GM23338 (cell line): ENCODE measurements at regions not wholly inside any gene's neighbourhood (a gene's known extent, or its start where the extent isn't known, plus 50 kb on each side); places are given as distances from the start of the nearest gene placed in this dataset.

Source experiments
- ATAC-seq: fragments of 200-7000 bp; cut with Tn5 transposase; 3 replicates; pipeline ENCODE4 v1.9.1; 2020
- DNase-seq: peaks from one replicate; pipeline ENCODE4 v3.0.0-alpha.2; 2015; ENCODE audit warnings: low spot score
- H2AFZ ChIP-seq: fragments of 200-600 bp; sonication (generic); 2 replicates; pipeline ENCODE4 v1.8.0; 2016; ENCODE audit warnings: antibody characterized with exemption, mild to moderate bottlenecking, moderate library complexity
- H3F3A ChIP-seq: fragments of 200-600 bp; sonication (generic); replicated peaks from 2 replicates; pipeline ENCODE4 v1.8.0; 2017; ENCODE audit warnings: antibody characterized with exemption, mixed run types, low read depth
- H3K27ac ChIP-seq: fragments of 200-600 bp; sonication (generic); 2 replicates; pipeline ENCODE4 v1.6.1; 2016; ENCODE audit warnings: low read depth
- H3K27me3 ChIP-seq: fragments of 200-600 bp; sonication (generic); 2 replicates; pipeline ENCODE4 v1.8.0; 2016; ENCODE audit warnings: mild to moderate bottlenecking, mixed run types, moderate library complexity; ENCODE audit not compliant: insufficient read depth
- H3K36me3 ChIP-seq: fragments of 200-600 bp; sonication (generic); 2 replicates; pipeline ENCODE4 v1.8.0; 2016; ENCODE audit warnings: mild to moderate bottlenecking; ENCODE audit not compliant: insufficient read depth
- H3K4me1 ChIP-seq: fragments of 200-600 bp; sonication (generic); 2 replicates; pipeline ENCODE4 v1.8.0; 2016; ENCODE audit warnings: mild to moderate bottlenecking, moderate library complexity; ENCODE audit not compliant: insufficient read depth
- H3K4me2 ChIP-seq: fragments of 200-600 bp; sonication (generic); 2 replicates; pipeline ENCODE4 v1.7.1; 2017; ENCODE audit warnings: mixed run types
- H3K4me3 ChIP-seq: fragments of 200-600 bp; sonication (generic); 2 replicates; pipeline ENCODE4 v1.6.1; 2016; ENCODE audit warnings: mixed run types
- H3K79me2 ChIP-seq: fragments of 200-600 bp; sonication (generic); replicated peaks from 2 replicates; pipeline ENCODE4 v1.8.0; 2017; ENCODE audit warnings: mild to moderate bottlenecking; ENCODE audit not compliant: insufficient read depth
- H3K9me2 ChIP-seq: fragments of 200-600 bp; sonication (generic); 2 replicates; pipeline ENCODE4 v1.8.0; 2017; ENCODE audit not compliant: insufficient read depth
- H4K20me1 ChIP-seq: fragments of 200-600 bp; sonication (generic); replicated peaks from 2 replicates; pipeline ENCODE4 v1.8.0; 2017; ENCODE audit warnings: mild to moderate bottlenecking; ENCODE audit not compliant: insufficient read depth
- H3K27ac Mint-ChIP-seq: 2 replicates; pipeline ENCODE4 v1.8.0; 2020; ENCODE audit warnings: inconsistent platforms, mild to moderate bottlenecking, moderate library complexity, mixed read lengths
- H3K27me3 Mint-ChIP-seq: 3 replicates; pipeline ENCODE4 v1.8.0; 2022; ENCODE audit warnings: low read depth, mild to moderate bottlenecking, moderate library complexity, mixed read lengths, inconsistent platforms; ENCODE audit not compliant: insufficient read depth, poor library complexity
- H3K36me3 Mint-ChIP-seq: 3 replicates; pipeline ENCODE4 v1.8.0; 2021; ENCODE audit warnings: low read depth, mild to moderate bottlenecking, inconsistent platforms, moderate library complexity, mixed read lengths
- H3K4me1 Mint-ChIP-seq: 3 replicates; pipeline ENCODE4 v1.8.0; 2020; ENCODE audit warnings: mild to moderate bottlenecking, inconsistent platforms, mixed read lengths
- H3K4me3 Mint-ChIP-seq: 3 replicates; pipeline ENCODE4 v1.8.0; 2021; ENCODE audit warnings: moderate library complexity, mild to moderate bottlenecking, inconsistent platforms, mixed read lengths
- H3K9me3 Mint-ChIP-seq: 3 replicates; pipeline ENCODE4 v1.8.0; 2020; ENCODE audit warnings: moderate library complexity, mild to moderate bottlenecking, inconsistent platforms, mixed read lengths
- CREB1 ChIP-seq: fragments of 250-450 bp; sonication (Bioruptor Pico); IDR thresholded peaks from 2 replicates; pipeline ENCODE4 v1.5.0; 2020; ENCODE audit warnings: low read depth, mild to moderate bottlenecking, moderate library complexity
- JUNB ChIP-seq: IDR thresholded peaks from one replicate; pipeline ENCODE4 v1.6.1; 2016; ENCODE audit warnings: antibody characterized with exemption; ENCODE audit not compliant: unreplicated experiment
- NANOG ChIP-seq: IDR thresholded peaks from 2 replicates; pipeline ENCODE4 v1.6.1; 2016; ENCODE audit warnings: antibody characterized with exemption, borderline replicate concordance
- STAT1 ChIP-seq: IDR thresholded peaks from one replicate; pipeline ENCODE4 v1.6.1; 2016; ENCODE audit warnings: antibody characterized with exemption; ENCODE audit not compliant: unreplicated experiment
- ZNF114 ChIP-seq: fragments of 250-450 bp; sonication (Bioruptor Pico); IDR thresholded peaks from 2 replicates; pipeline ENCODE4 v1.5.0; 2020; ENCODE audit warnings: mild to moderate bottlenecking, moderate library complexity
- TF ChIP-seq, protein P1 (sequence below): fragments of 250-450 bp; sonication (Bioruptor Pico); IDR thresholded peaks from 2 replicates; pipeline ENCODE4 v1.5.0; 2020; ENCODE audit warnings: mild to moderate bottlenecking, moderate library complexity
- TF ChIP-seq, protein P2 (sequence below), 2 experiments: fragments of 200-600 bp in 1 of 2; sonication (generic) in 1 of 2; conservative IDR thresholded peaks; 2 replicates each; pipeline versions ENCODE4 v1.5.1 to v1.6.1; 2016 to 2017; ENCODE audit warnings: antibody characterized with exemption in 2 of 2, low read depth in 2 of 2, mild to moderate bottlenecking in 2 of 2, moderate library complexity in 1 of 2

DNA sequence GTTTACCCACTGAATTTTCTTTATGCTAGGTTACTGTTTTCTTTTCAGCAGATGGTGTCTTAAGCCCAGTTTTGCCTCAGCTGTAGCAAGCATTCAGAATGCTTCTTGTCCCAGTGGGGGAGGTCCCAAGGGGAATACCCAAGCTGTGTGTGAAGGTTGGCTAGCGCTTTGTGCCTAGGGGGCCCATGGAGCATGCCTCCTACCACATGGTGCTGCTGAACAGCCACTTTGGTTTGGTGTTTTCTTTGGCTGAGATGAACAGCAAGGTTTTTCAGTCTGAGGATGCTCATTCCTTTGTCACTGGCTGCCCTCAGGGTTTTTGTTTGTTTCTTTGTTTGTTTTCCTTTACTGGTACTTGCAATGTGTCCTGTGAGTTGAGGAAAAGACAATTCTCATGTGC lies 99.0 kb downstream of the PCDH20 start:
- Histone ChIP-seq H3K4me3 (no peak overlapping the region), H3K79me2 (no peaks in the 10 kb centered on the region), H3K4me2 (no peak overlapping the region), H3F3A (no peaks in the 10 kb centered on the region), H2AFZ (peak overlapping the region; percentile 72), H3K27ac (no peak overlapping the region), H3K27me3 (no peaks in the 10 kb centered on the region), H3K4me1 (no peaks in the 10 kb centered on the region), H3K9me2 (peaks cover 3% of the 10 kb centered on the region; the same call in 1 of the 2 replicates), H4K20me1 (no peaks in the 10 kb centered on the region), H3K36me3 (no peaks in the 10 kb centered on the region)
- Mint-ChIP-seq H3K4me1 (no peaks in the 10 kb centered on the region), H3K36me3 (no peaks in the 10 kb centered on the region), H3K27ac (no peak overlapping the region), H3K4me3 (no peak overlapping the region), H3K9me3 (no peaks in the 10 kb centered on the region; the same call in 2 of the 3 replicates), H3K27me3 (no peaks in the 10 kb centered on the region)
- DNase-seq (peak; percentile 24), ATAC-seq (peak; percentile 91)
- TF ChIP-seq CREB1 (CRISPR knock-in tag) (no peak), JUNB (no peak), STAT1 (no peak), NANOG (no peak), ZNF114 (CRISPR knock-in tag) (0 out of 2 replicates have a peak, but pooled peaks have one; percentile 13)
- TF ChIP-seq, protein P1, sequence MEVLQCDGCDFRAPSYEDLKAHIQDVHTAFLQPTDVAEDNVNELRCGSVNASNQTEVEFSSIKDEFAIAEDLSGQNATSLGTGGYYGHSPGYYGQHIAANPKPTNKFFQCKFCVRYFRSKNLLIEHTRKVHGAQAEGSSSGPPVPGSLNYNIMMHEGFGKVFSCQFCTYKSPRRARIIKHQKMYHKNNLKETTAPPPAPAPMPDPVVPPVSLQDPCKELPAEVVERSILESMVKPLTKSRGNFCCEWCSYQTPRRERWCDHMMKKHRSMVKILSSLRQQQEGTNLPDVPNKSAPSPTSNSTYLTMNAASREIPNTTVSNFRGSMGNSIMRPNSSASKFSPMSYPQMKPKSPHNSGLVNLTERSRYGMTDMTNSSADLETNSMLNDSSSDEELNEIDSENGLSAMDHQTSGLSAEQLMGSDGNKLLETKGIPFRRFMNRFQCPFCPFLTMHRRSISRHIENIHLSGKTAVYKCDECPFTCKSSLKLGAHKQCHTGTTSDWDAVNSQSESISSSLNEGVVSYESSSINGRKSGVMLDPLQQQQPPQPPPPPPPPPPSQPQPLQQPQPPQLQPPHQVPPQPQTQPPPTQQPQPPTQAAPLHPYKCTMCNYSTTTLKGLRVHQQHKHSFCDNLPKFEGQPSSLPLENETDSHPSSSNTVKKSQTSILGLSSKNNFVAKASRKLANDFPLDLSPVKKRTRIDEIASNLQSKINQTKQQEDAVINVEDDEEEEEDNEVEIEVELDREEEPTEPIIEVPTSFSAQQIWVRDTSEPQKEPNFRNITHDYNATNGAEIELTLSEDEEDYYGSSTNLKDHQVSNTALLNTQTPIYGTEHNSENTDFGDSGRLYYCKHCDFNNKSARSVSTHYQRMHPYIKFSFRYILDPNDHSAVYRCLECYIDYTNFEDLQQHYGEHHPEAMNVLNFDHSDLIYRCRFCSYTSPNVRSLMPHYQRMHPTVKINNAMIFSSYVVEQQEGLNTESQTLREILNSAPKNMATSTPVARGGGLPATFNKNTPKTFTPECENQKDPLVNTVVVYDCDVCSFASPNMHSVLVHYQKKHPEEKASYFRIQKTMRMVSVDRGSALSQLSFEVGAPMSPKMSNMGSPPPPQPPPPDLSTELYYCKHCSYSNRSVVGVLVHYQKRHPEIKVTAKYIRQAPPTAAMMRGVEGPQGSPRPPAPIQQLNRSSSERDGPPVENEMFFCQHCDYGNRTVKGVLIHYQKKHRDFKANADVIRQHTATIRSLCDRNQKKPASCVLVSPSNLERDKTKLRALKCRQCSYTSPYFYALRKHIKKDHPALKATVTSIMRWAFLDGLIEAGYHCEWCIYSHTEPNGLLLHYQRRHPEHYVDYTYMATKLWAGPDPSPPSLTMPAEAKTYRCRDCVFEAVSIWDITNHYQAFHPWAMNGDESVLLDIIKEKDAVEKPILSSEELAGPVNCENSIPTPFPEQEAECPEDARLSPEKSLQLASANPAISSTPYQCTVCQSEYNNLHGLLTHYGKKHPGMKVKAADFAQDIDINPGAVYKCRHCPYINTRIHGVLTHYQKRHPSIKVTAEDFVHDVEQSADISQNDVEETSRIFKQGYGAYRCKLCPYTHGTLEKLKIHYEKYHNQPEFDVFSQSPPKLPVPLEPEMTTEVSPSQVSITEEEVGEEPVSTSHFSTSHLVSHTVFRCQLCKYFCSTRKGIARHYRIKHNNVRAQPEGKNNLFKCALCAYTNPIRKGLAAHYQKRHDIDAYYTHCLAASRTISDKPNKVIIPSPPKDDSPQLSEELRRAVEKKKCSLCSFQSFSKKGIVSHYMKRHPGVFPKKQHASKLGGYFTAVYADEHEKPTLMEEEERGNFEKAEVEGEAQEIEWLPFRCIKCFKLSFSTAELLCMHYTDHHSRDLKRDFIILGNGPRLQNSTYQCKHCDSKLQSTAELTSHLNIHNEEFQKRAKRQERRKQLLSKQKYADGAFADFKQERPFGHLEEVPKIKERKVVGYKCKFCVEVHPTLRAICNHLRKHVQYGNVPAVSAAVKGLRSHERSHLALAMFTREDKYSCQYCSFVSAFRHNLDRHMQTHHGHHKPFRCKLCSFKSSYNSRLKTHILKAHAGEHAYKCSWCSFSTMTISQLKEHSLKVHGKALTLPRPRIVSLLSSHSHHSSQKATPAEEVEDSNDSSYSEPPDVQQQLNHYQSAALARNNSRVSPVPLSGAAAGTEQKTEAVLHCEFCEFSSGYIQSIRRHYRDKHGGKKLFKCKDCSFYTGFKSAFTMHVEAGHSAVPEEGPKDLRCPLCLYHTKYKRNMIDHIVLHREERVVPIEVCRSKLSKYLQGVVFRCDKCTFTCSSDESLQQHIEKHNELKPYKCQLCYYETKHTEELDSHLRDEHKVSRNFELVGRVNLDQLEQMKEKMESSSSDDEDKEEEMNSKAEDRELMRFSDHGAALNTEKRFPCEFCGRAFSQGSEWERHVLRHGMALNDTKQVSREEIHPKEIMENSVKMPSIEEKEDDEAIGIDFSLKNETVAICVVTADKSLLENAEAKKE (CRISPR knock-in tag): peak; percentile 59; the same call in 1 of the 2 replicates
- TF ChIP-seq, protein P2, sequence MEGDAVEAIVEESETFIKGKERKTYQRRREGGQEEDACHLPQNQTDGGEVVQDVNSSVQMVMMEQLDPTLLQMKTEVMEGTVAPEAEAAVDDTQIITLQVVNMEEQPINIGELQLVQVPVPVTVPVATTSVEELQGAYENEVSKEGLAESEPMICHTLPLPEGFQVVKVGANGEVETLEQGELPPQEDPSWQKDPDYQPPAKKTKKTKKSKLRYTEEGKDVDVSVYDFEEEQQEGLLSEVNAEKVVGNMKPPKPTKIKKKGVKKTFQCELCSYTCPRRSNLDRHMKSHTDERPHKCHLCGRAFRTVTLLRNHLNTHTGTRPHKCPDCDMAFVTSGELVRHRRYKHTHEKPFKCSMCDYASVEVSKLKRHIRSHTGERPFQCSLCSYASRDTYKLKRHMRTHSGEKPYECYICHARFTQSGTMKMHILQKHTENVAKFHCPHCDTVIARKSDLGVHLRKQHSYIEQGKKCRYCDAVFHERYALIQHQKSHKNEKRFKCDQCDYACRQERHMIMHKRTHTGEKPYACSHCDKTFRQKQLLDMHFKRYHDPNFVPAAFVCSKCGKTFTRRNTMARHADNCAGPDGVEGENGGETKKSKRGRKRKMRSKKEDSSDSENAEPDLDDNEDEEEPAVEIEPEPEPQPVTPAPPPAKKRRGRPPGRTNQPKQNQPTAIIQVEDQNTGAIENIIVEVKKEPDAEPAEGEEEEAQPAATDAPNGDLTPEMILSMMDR (conservative IDR thresholded peaks at IDR 0.05; ENCODE audit: low read depth in 2 of 2): peak in 1 of 2 experiments; percentile 13; a peak in 1 of 4 replicates
